ENCODE measurements at regions not wholly inside any gene's neighbourhood (a gene's known extent, or its start where the extent isn't known, plus 50 kb on each side); places are given as distances from the start of the nearest gene placed in this dataset.

GRCh38 chr10:4077804-4078203 lies 292.8 kb upstream of the KLF6 start:
- no peak for DNase-seq (ENCODE audit: low read depth)

DNA sequence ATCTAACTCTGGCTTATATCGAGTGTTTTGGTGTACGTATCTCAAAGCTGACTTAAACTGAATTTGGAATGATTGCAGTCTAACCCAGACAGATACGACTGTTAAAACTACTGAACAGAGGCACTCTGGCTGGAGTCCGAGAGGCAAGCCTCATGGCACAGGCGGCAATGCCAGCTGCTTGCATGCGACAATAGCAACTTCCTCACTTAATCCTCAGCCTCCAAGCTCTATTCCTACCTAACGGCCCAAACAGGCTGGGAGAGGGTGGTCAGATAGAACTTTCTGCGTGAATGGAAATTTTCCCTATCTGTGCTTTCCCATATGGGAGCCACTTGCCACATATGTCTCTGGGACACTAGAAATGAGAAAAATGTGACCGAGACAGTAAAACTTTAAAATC lies 292.0 kb upstream of the KLF6 start:
- TF ChIP-seq CTCF (conservative IDR thresholded peaks at IDR 0.05; ENCODE audit: low read depth, low read length), result no peak
- no peak for DNase-seq (ENCODE audit: low read depth)
- no peak overlapping the region for H3K4me3 ChIP-seq (ENCODE audit: low read depth, low read length)

More at GRCh38 chr10:4077804-4078203, 292.8 kb upstream of the KLF6 start:
- TF ChIP-seq CTCF (conservative IDR thresholded peaks at IDR 0.05; ENCODE audit: low read depth, low read length), result no peak
- H3K4me3 ChIP-seq (ENCODE audit: low read depth, low read length), result no peak overlapping the region

DNA sequence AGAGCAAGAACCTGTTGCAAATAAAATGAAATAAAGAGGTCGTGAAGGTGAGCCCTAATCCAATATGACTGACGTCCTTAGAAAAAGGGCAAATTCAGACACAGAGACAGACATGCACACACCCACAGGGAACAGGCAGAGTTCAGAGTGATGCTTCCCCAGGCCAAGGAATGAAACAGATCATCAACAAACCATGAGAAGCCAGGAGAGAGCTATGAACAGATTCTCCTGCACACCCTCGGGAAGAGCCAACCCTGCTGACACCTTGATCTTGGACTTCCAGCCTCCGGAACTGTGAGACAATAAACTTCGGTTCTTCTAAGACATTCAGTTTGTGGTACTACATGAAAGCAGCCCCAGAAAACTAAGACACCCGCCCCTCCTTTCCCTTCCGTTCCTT lies 290.4 kb upstream of the KLF6 start:
- H3K4me3 ChIP-seq (ENCODE audit: low read depth, low read length), result no peak overlapping the region
- TF ChIP-seq CTCF (conservative IDR thresholded peaks at IDR 0.05; ENCODE audit: low read depth, low read length), result no peak
- no peak for DNase-seq (ENCODE audit: low read depth)

DNA sequence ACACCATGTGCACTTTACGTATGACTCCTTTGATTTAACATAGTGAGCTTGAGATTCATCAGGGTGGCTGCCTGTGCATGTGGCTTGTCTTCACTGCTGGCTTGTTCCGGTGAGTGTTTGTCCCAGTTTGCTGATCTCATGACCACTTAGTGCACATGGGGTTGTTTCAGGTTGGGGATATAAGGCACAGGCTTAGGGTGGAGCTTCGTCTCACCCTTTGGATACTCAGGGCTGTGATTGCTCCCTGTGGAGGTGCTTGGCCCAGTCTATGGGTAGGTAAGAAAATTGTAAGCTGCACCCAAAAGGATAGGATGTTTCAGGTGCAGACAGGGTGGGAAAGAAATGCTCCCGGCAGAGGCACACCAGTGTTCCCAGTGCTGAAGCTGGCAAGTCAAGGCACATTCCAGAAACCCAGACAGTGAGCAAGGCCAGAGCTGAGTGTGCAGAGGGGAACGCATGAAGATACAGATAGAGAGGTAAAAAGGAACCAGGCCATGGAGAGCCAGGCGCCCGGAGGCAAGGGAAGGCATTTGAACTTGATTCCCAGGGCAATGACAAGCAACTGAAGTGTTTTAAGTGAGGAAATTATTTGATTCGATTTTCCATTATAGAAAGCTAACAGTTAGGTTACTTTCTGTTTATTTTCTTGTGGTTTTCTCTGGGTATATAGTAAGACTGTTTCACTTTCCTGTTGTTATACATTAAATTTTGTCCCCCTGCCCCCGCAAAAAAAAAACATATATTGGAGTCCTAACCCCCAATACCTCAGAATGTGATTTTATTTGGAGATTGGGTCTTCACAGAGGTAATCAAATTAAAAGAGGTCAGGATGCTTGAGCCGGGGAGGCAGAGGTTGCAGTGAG lies 289.8 kb upstream of the KLF6 start:
- TF ChIP-seq CTCF (conservative IDR thresholded peaks at IDR 0.05; ENCODE audit: low read depth, low read length), result no peak
- H3K4me3 ChIP-seq (ENCODE audit: low read depth, low read length), result no peak overlapping the region
- no peak for DNase-seq (ENCODE audit: low read depth)

DNA sequence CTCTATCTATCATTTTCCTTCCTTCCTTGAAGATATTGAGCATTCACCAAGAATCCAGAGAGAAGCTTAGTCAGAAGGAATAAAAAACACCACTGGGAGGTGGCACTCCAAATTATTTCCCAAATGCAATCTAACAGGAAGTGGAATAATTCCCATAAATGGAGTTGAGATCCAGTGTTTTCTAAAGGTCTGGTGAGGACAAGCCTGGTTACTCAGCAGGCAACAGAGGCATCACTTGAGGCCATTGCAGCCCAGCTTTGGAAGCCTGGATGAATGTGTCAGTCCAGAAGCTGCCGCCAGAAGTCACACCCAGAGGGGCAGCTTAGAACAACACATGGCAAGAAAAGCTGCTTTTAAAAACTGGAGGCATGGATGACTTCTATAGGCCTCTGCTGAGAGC lies 288.9 kb upstream of the KLF6 start:
- no peak for TF ChIP-seq CTCF (conservative IDR thresholded peaks at IDR 0.05; ENCODE audit: low read depth, low read length)
- DNase-seq (ENCODE audit: low read depth), result no peak
- H3K4me3 ChIP-seq (ENCODE audit: low read depth, low read length), result no peak overlapping the region

- no peak for DNase-seq (ENCODE audit: low read depth)
- TF ChIP-seq CTCF (conservative IDR thresholded peaks at IDR 0.05; ENCODE audit: low read depth, low read length), result no peak
- H3K4me3 ChIP-seq (ENCODE audit: low read depth, low read length), result no peak overlapping the region
Measured at GRCh38 chr10:4070921-4071660, 286.1 kb upstream of the KLF6 start.
